DND-41 (cell line): ENCODE measurements at regions not wholly inside any gene's neighbourhood (a gene's known extent, or its start where the extent isn't known, plus 50 kb on each side); places are given as distances from the start of the nearest gene placed in this dataset.
A peak's percentile ranks its signal among the peaks of the same experiment; 100 is the strongest.

Experiments used
- ATAC-seq: fragments of 200-7000 bp; cut with Tn5 transposase; 3 replicates; pipeline ENCODE4 v1.9.1; 2021; ENCODE audit warnings: low read depth; ENCODE audit not compliant: insufficient read depth
- DNase-seq: peaks from one replicate; pipeline ENCODE4 v3.0.0-alpha.2; 2020
- H2AFZ ChIP-seq: 2 replicates; pipeline ENCODE4 v1.6.0; 2012; ENCODE audit warnings: low read depth, low read length
- H3K27ac ChIP-seq: 2 replicates; pipeline ENCODE4 v1.5.1; 2012; ENCODE audit warnings: low read length, inconsistent platforms
- H3K27me3 ChIP-seq: fragments of 200-600 bp; sonication (generic); 2 replicates; pipeline ENCODE4 v1.6.0; 2012; ENCODE audit warnings: low read length, mild to moderate bottlenecking, inconsistent platforms; ENCODE audit not compliant: insufficient read depth, poor library complexity
- H3K36me3 ChIP-seq: 2 replicates; pipeline ENCODE4 v1.5.1; 2012; ENCODE audit warnings: low read length, inconsistent platforms; ENCODE audit not compliant: insufficient read depth
- H3K4me1 ChIP-seq: 2 replicates; pipeline ENCODE4 v1.5.1; 2012; ENCODE audit warnings: mild to moderate bottlenecking, low read length; ENCODE audit not compliant: insufficient read depth
- H3K4me2 ChIP-seq: 2 replicates; pipeline ENCODE4 v1.6.0; 2012; ENCODE audit warnings: mild to moderate bottlenecking, moderate library complexity, low read length, inconsistent platforms; ENCODE audit not compliant: insufficient read depth
- H3K4me3 ChIP-seq, 2 experiments: fragments of 200-600 bp in 1 of 2; shearing (Covaris generic) in 1 of 2; 2 replicates each; pipeline ENCODE4 v1.5.1; 2012 to 2016; ENCODE audit warnings: inconsistent platforms in 2 of 2, low read length in 2 of 2, mild to moderate bottlenecking in 2 of 2, low read depth in 1 of 2, moderate library complexity in 1 of 2
- H3K79me2 ChIP-seq: 2 replicates; pipeline ENCODE4 v1.6.0; 2012; ENCODE audit warnings: low read length, inconsistent platforms; ENCODE audit not compliant: insufficient read depth
- H3K9ac ChIP-seq: 2 replicates; pipeline ENCODE4 v1.6.0; 2012; ENCODE audit warnings: low read depth, mild to moderate bottlenecking, inconsistent platforms, low read length, moderate library complexity
- H3K9me3 ChIP-seq: 2 replicates; pipeline ENCODE4 v1.5.1; 2012; ENCODE audit warnings: low read length, moderate library complexity, mild to moderate bottlenecking, inconsistent platforms; ENCODE audit not compliant: insufficient read depth, severe bottlenecking
- H4K20me1 ChIP-seq: 2 replicates; pipeline ENCODE4 v1.6.0; 2012; ENCODE audit warnings: low read length; ENCODE audit not compliant: insufficient read depth
- EZH2 ChIP-seq: IDR thresholded peaks from 3 replicates; pipeline ENCODE4 v1.6.1; 2012; ENCODE audit warnings: borderline replicate concordance, low read depth, mild to moderate bottlenecking, moderate library complexity, low read length, inconsistent platforms; ENCODE audit not compliant: severe bottlenecking
- TF ChIP-seq, protein P1 (sequence below): IDR thresholded peaks from 2 replicates; pipeline ENCODE4 v1.5.1; 2012; ENCODE audit warnings: borderline replicate concordance, low read length, moderate library complexity, mild to moderate bottlenecking; ENCODE audit not compliant: poor library complexity, severe bottlenecking; ENCODE audit errors: extremely low read depth

DNA sequence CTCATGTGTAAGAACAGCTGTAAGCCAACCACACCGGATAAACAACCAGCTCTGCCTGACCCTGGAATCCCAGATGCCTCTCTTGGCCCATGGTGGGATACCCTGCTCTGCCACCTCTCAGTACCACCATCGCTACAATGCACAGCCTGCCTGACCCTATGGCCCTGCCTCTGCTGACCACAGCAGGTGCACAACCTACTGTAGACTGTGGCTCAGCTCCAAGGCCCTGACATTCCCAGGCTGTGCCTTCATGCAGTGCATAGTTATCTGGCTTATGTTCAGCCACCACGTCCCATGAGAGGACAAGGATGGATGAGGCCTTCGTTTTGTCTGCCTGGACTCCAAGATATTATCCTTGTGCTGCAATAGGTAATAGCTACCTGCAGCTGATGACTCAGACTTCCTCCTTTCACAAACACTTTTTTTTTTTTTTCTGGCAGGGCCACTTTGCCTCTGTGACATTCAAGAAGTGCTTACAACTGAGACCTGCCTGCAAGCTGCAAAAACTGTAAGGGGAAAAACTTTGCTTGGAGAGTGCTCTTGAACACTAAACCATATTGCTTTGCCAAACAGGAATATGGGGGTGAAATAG is 177.7 kb downstream of the URB2 start:
- Histone ChIP-seq H3K9ac (no peak overlapping the region), H3K27me3 (no peaks in the 10 kb centered on the region), H3K27ac (peak overlapping the region; percentile 64), H3K4me3 (no peak overlapping the region), H3K4me2 (no peak overlapping the region), H3K9me3 (peaks cover 11% of the 10 kb centered on the region), H3K79me2 (no peaks in the 10 kb centered on the region), H3K36me3 (no peaks in the 10 kb centered on the region), H4K20me1 (no peaks in the 10 kb centered on the region), H2AFZ (0 out of 2 replicates have a peak overlapping the region, but pooled peaks have one; percentile 48), H3K4me1 (peaks cover 14% of the 10 kb centered on the region)
- ATAC-seq (no peak), DNase-seq (no peak)
- TF ChIP-seq, protein P1, sequence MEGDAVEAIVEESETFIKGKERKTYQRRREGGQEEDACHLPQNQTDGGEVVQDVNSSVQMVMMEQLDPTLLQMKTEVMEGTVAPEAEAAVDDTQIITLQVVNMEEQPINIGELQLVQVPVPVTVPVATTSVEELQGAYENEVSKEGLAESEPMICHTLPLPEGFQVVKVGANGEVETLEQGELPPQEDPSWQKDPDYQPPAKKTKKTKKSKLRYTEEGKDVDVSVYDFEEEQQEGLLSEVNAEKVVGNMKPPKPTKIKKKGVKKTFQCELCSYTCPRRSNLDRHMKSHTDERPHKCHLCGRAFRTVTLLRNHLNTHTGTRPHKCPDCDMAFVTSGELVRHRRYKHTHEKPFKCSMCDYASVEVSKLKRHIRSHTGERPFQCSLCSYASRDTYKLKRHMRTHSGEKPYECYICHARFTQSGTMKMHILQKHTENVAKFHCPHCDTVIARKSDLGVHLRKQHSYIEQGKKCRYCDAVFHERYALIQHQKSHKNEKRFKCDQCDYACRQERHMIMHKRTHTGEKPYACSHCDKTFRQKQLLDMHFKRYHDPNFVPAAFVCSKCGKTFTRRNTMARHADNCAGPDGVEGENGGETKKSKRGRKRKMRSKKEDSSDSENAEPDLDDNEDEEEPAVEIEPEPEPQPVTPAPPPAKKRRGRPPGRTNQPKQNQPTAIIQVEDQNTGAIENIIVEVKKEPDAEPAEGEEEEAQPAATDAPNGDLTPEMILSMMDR, result no peak
- TF ChIP-seq EZH2, result no peak

DNA sequence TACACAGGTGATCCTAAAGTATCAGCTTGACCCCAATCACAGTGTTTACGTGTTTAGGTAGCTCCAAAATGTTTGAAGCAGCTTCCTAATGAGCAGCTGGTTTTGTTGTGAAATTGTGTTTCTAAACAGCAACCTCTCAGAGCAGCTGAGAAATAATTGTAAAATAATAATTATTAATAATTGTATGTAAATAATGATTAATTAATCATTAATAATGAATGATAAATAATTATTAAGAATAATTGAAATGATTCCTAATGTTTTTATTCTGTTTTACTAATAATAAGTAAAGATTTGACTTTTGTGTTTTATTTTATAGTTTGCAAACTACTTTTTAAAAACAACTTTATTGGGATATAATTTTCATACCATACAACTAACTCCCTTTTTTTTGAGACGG is 182.2 kb downstream of the URB2 start:
- H3K4me3 ChIP-seq, result no peak overlapping the region
- H3K9ac ChIP-seq, result no peak overlapping the region
- H3K4me2 ChIP-seq, result no peak overlapping the region
- H3K9me3 ChIP-seq, result peaks cover 23% of the 10 kb centered on the region
- H3K79me2 ChIP-seq, result no peaks in the 10 kb centered on the region
- no peak for ATAC-seq
- H2AFZ ChIP-seq, result no peak overlapping the region
- H3K27me3 ChIP-seq, result no peaks in the 10 kb centered on the region
- H3K4me1 ChIP-seq, result peaks cover 7% of the 10 kb centered on the region
- no peak for DNase-seq
- H3K27ac ChIP-seq, result no peak overlapping the region
- TF ChIP-seq EZH2, result no peak
- TF ChIP-seq, protein P1, result no peak
- H4K20me1 ChIP-seq, result no peaks in the 10 kb centered on the region
- no peaks in the 10 kb centered on the region for H3K36me3 ChIP-seq

DNA sequence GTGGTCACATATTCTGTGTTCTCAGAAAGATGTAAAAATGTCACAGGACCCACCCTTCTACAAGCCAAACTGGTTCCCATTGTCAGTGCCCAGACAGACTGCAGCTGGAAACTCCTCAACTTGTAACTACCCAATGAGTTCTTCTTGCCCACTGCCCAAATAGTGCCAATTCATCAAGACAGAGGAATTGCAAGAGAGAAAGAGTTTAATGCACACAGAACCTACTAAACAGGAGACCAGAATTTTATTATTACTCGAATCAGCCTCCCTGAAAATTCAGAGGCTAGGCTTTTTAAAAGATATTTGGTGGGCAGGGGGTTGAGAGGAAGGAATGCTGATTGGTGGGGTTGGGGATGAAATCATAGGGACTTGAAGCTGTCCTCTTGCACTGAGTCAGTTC is 184.1 kb downstream of the URB2 start:
- Histone ChIP-seq H3K27me3 (no peaks in the 10 kb centered on the region), H3K4me1 (no peaks in the 10 kb centered on the region), H3K4me3 (no peak overlapping the region), H3K9me3 (peaks cover 13% of the 10 kb centered on the region), H3K4me2 (no peak overlapping the region), H3K36me3 (no peaks in the 10 kb centered on the region), H4K20me1 (no peaks in the 10 kb centered on the region), H3K79me2 (no peaks in the 10 kb centered on the region), H3K27ac (no peak overlapping the region), H3K9ac (no peak overlapping the region), H2AFZ (no peak overlapping the region)
- no peak for TF ChIP-seq EZH2
- TF ChIP-seq, protein P1, result no peak
- ATAC-seq (no peak), DNase-seq (no peak)
